ENCODE measurements at regions not wholly inside any gene's neighbourhood (a gene's known extent, or its start where the extent isn't known, plus 50 kb on each side); places are given as distances from the start of the nearest gene placed in this dataset.

- H3K9me3 ChIP-seq (ENCODE audit: control insufficient read depth in 2 of 3, insufficient read depth in 1 of 3, low read length in 3 of 3): no peaks in the 10 kb centered on the region
- DNase-seq: no peak
- H3K36me3 ChIP-seq (ENCODE audit: control insufficient read depth in 2 of 3, insufficient read depth in 3 of 3, low read length in 3 of 3): no peaks in the 10 kb centered on the region
- intact Hi-C loops (cut with DNase I): loop anchor here (10.0 kb wide), 1 partner anchor 238 kb away; no protein-coding TSS in a partner anchor
- peak; percentile 59 for FAIRE-seq
- no peak overlapping the region for H3K27ac ChIP-seq (ENCODE audit: low read depth in 2 of 2, low read length in 2 of 2)
- TF ChIP-seq CTCF (IDR thresholded peaks at IDR 0.05; ENCODE audit: borderline replicate concordance, extremely low read depth, insufficient read depth): no peak
- H3K4me3 ChIP-seq (ENCODE audit: low read length in 3 of 3): no peak overlapping the region
- H3K4me1 ChIP-seq (ENCODE audit: control insufficient read depth in 2 of 3, insufficient read depth in 2 of 3, low read depth in 1 of 3, low read length in 3 of 3): peaks cover 0 to 4% (median 0%) of the 10 kb centered on the region in 3 donors
- no peak overlapping the region for H3K9ac ChIP-seq (ENCODE audit: low read length in 3 of 3)
- H3K27me3 ChIP-seq (ENCODE audit: control insufficient read depth, insufficient read depth, low read length): no peaks in the 10 kb centered on the region
These were observed 592.7 kb downstream of the USP25 start for GRCh38 chr21:16322454-16322853.

GRCh38 chr21:16323596-16323995 is 593.8 kb downstream of the USP25 start:
- no peak for DNase-seq
- H3K4me3 ChIP-seq (ENCODE audit: low read length in 3 of 3): no peak overlapping the region
- H3K27me3 ChIP-seq (ENCODE audit: control insufficient read depth, insufficient read depth, low read length): no peaks in the 10 kb centered on the region
- H3K9ac ChIP-seq (ENCODE audit: low read length in 3 of 3): no peak overlapping the region
- no peak for TF ChIP-seq CTCF (IDR thresholded peaks at IDR 0.05; ENCODE audit: borderline replicate concordance, extremely low read depth, insufficient read depth)
- H3K27ac ChIP-seq (ENCODE audit: low read depth in 2 of 2, low read length in 2 of 2): no peak overlapping the region
- intact Hi-C loops (cut with DNase I): loop anchor here (10.0 kb wide), 1 partner anchor 239 kb away; no protein-coding TSS in a partner anchor
- H3K4me1 ChIP-seq (ENCODE audit: control insufficient read depth in 2 of 3, insufficient read depth in 2 of 3, low read depth in 1 of 3, low read length in 3 of 3): peaks cover 0 to 4% (median 0%) of the 10 kb centered on the region in 3 donors
- H3K36me3 ChIP-seq (ENCODE audit: control insufficient read depth in 2 of 3, insufficient read depth in 3 of 3, low read length in 3 of 3): no peaks in the 10 kb centered on the region
- no peaks in the 10 kb centered on the region for H3K9me3 ChIP-seq (ENCODE audit: control insufficient read depth in 2 of 3, insufficient read depth in 1 of 3, low read length in 3 of 3)
- FAIRE-seq: no peak

GRCh38 chr21:16324630-16325029 is 594.8 kb downstream of the USP25 start:
- Histone ChIP-seq H3K36me3 (ENCODE audit: control insufficient read depth in 2 of 3, insufficient read depth in 3 of 3, low read length in 3 of 3) (no peaks in the 10 kb centered on the region), H3K27ac (ENCODE audit: low read depth in 2 of 2, low read length in 2 of 2) (no peak overlapping the region), H3K4me1 (ENCODE audit: control insufficient read depth in 2 of 3, insufficient read depth in 2 of 3, low read depth in 1 of 3, low read length in 3 of 3) (peaks cover 0 to 4% (median 0%) of the 10 kb centered on the region in 3 donors), H3K4me3 (ENCODE audit: low read length in 3 of 3) (no peak overlapping the region), H3K27me3 (ENCODE audit: control insufficient read depth, insufficient read depth, low read length) (no peaks in the 10 kb centered on the region), H3K9me3 (ENCODE audit: control insufficient read depth in 2 of 3, insufficient read depth in 1 of 3, low read length in 3 of 3) (no peaks in the 10 kb centered on the region), H3K9ac (ENCODE audit: low read length in 3 of 3) (no peak overlapping the region)
- DNase-seq (no peak), FAIRE-seq (peak; percentile 21)
- intact Hi-C loops (cut with DNase I): loop anchor here (10.0 kb wide), 1 partner anchor 240 kb away; no protein-coding TSS in a partner anchor
- no peak for TF ChIP-seq CTCF (IDR thresholded peaks at IDR 0.05; ENCODE audit: borderline replicate concordance, extremely low read depth, insufficient read depth)
